B cell (primary cell): ENCODE measurements at regions not wholly inside any gene's neighbourhood (a gene's known extent, or its start where the extent isn't known, plus 50 kb on each side); places are given as distances from the start of the nearest gene placed in this dataset.

Experiments used
- ATAC-seq: fragments of 200-7000 bp; cut with Tn5 transposase; one replicate; pipeline ENCODE4 v1.10.0; 2021; ENCODE audit warnings: low read depth, mild to moderate bottlenecking, moderate number of reproducible peaks, moderate library complexity
- CTCF ChIA-PET: fragments of 350-600 bp; sonication (Branson Sonifier 250); formaldehyde crosslinking; loops from one replicate; lab custom pipeline; 2021; ENCODE audit warnings: antibody characterized with exemption, inconsistent platforms; lab: Charles Lee
- POLR2A ChIA-PET: fragments of 350-600 bp; sonication (Branson Sonifier 250); formaldehyde crosslinking; loops from one replicate; lab custom pipeline; 2021; ENCODE audit warnings: antibody characterized with exemption; lab: Charles Lee
- DNase-seq: peaks from one replicate; pipeline ENCODE4 v3.0.0; 2013
- H2AFZ ChIP-seq: 2 replicates; pipeline ENCODE4 v1.6.1; 2012; ENCODE audit warnings: mild to moderate bottlenecking, low read depth, low read length; ENCODE audit not compliant: insufficient read depth, poor library complexity, severe bottlenecking
- H3K27ac ChIP-seq, 2 donors: 1 replicate in 1 of 2; 2 replicates in 1 of 2; pipeline ENCODE4 v1.5.1; 2012 to 2013; ENCODE audit warnings: low read length in 2 of 2, mild to moderate bottlenecking in 2 of 2, moderate library complexity in 1 of 2
- H3K27me3 ChIP-seq, 4 experiments: fragments of 200-600 bp in 1 of 4; sonication (generic) in 1 of 4; replicated peaks in 1 of 4; 1 replicate in 2 of 4; 2 replicates in 2 of 4; pipeline versions ENCODE4 v1.6.1 to v1.7.0; 2013 to 2016; ENCODE audit warnings: low read length in 3 of 4, mild to moderate bottlenecking in 2 of 4, mixed read lengths in 1 of 4, moderate library complexity in 1 of 4; ENCODE audit not compliant: insufficient read depth in 4 of 4, control insufficient read depth in 3 of 4; ENCODE audit errors: control extremely low read depth in 1 of 4
- H3K36me3 ChIP-seq, 2 experiments: replicated peaks in 1 of 2; 1 replicate in 1 of 2; 2 replicates in 1 of 2; pipeline versions ENCODE4 v1.6.1 to v1.7.1; 2013; ENCODE audit warnings: low read length in 1 of 2; ENCODE audit not compliant: insufficient read depth in 2 of 2, control insufficient read depth in 1 of 2; ENCODE audit errors: control extremely low read depth in 1 of 2, extremely low read depth in 1 of 2
- H3K4me1 ChIP-seq, 2 donors: fragments of 200-600 bp in 1 of 2; sonication (generic) in 1 of 2; 1 replicate in 1 of 2; 2 replicates in 1 of 2; pipeline versions ENCODE4 v1.5.1 to v1.6.1; 2013 to 2017; ENCODE audit warnings: low read length in 2 of 2; ENCODE audit not compliant: control insufficient read depth in 2 of 2, insufficient read depth in 2 of 2
- H3K4me2 ChIP-seq: replicated peaks from 2 replicates; pipeline ENCODE3; 2012; ENCODE audit warnings: mild to moderate bottlenecking, low read depth, low read length; ENCODE audit not compliant: poor library complexity, severe bottlenecking
- H3K4me3 ChIP-seq, 5 experiments: fragments of 200-600 bp in 1 of 5; sonication (generic) in 1 of 5; 1 replicate in 3 of 5; 2 replicates in 2 of 5; pipeline versions ENCODE4 v1.5.1 to v1.7.0; 2011 to 2016; ENCODE audit warnings: low read length in 4 of 5, mild to moderate bottlenecking in 4 of 5, low read depth in 2 of 5, control low read depth in 1 of 5, moderate library complexity in 1 of 5; ENCODE audit not compliant: insufficient read depth in 1 of 5; ENCODE audit errors: control extremely low read depth in 1 of 5, extremely low read depth in 1 of 5
- H3K79me2 ChIP-seq: fragments of 200-600 bp; sonication (generic); one replicate; pipeline ENCODE4 v1.6.0; 2016; ENCODE audit warnings: low read length; ENCODE audit not compliant: control insufficient read depth, insufficient read depth
- H3K9ac ChIP-seq: fragments of 200-600 bp; sonication (generic); 2 replicates; pipeline ENCODE4 v1.6.1; 2017; ENCODE audit warnings: mild to moderate bottlenecking, low read length, moderate library complexity
- H3K9me3 ChIP-seq, 3 donors: one replicate each; pipeline versions ENCODE4 v1.6.1 to v1.7.1; 2013; ENCODE audit warnings: low read length in 2 of 3; ENCODE audit not compliant: control insufficient read depth in 2 of 3, insufficient read depth in 1 of 3; ENCODE audit errors: control extremely low read depth in 1 of 3
- H4K20me1 ChIP-seq: 2 replicates; pipeline ENCODE4 v1.6.0; 2012; ENCODE audit warnings: mild to moderate bottlenecking, low read length; ENCODE audit not compliant: insufficient read depth, control insufficient read depth, poor library complexity, severe bottlenecking
- H3K27ac Mint-ChIP-seq: one replicate; pipeline ENCODE4 v1.8.0; 2021; ENCODE audit warnings: mixed read lengths
- H3K27me3 Mint-ChIP-seq: one replicate; pipeline ENCODE4 v1.8.0; 2021; ENCODE audit warnings: mixed read lengths
- H3K4me1 Mint-ChIP-seq: one replicate; pipeline ENCODE4 v1.8.0; 2021; ENCODE audit warnings: mixed read lengths
- H3K4me3 Mint-ChIP-seq: one replicate; pipeline ENCODE4 v1.8.0; 2021; ENCODE audit warnings: mixed read lengths
- H3K9me3 Mint-ChIP-seq: one replicate; pipeline ENCODE4 v1.8.0; 2022; ENCODE audit warnings: mixed read lengths; ENCODE audit not compliant: insufficient read depth
- EZH2 ChIP-seq: IDR thresholded peaks from 2 replicates; pipeline ENCODE4 v1.6.1; 2012; ENCODE audit warnings: borderline replicate concordance, low read depth, mild to moderate bottlenecking, moderate library complexity, low read length; ENCODE audit not compliant: insufficient read depth, poor library complexity, severe bottlenecking
- WGBS: methylation state at CpG from one replicate; pipeline ENCODE4 v1.1.5; 2013; ENCODE audit warnings: missing lambda C conversion rate; ENCODE audit not compliant: insufficient coverage; 5-methylcytosine and 5-hydroxymethylcytosine counted together
- intact Hi-C: fragments of 100-400 bp; cut with micrococcal nuclease; formaldehyde crosslinking; loops from one replicate; pipeline ENCODE4 v1.10.0; 2022
- TF ChIP-seq, protein P1 (sequence below): fragments of 200-600 bp; IDR thresholded peaks from one replicate; pipeline ENCODE4 v1.8.0; 2022; ENCODE audit warnings: antibody characterized with exemption, mild to moderate bottlenecking

DNA sequence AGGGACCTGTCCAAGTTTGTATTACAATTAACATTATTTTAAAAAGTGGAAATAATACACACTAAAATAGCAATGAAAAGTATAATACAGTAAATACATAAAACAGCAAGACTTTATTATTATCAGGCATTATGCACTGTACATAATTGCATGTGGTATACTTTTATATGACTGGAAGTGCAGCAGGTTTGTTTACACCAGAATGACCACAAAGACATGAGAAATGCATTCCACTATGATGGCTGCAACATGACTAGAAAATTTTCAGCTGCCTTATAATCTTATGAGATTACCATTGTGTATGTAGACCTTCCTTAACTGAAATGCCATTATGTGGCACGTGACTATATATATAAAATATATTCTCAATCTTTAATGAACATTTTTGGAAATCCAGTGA, 1699.6 kb downstream of the KCNT2 start:
- Histone ChIP-seq H3K4me2 (no peak overlapping the region), H4K20me1 (no peaks in the 10 kb centered on the region), H3K27ac (no peak overlapping the region), H3K9ac (no peak overlapping the region), H2AFZ (no peak overlapping the region), H3K9me3 (no peaks in the 10 kb centered on the region), H3K4me3 (no peak overlapping the region), H3K79me2 (no peaks in the 10 kb centered on the region), H3K36me3 (no peaks in the 10 kb centered on the region), H3K27me3 (no peaks in the 10 kb centered on the region), H3K4me1 (no peaks in the 10 kb centered on the region)
- CTCF ChIA-PET, result no interaction called here
- intact Hi-C loops, result no loop called here
- no peaks in the 10 kb centered on the region for H3K9me3 Mint-ChIP-seq
- H3K27ac Mint-ChIP-seq, result no peak overlapping the region
- no peaks in the 10 kb centered on the region for H3K27me3 Mint-ChIP-seq
- ATAC-seq (no peak), DNase-seq (no peak)
- POLR2A ChIA-PET, result no interaction called here
- no peak for TF ChIP-seq EZH2
- TF ChIP-seq, protein P1, sequence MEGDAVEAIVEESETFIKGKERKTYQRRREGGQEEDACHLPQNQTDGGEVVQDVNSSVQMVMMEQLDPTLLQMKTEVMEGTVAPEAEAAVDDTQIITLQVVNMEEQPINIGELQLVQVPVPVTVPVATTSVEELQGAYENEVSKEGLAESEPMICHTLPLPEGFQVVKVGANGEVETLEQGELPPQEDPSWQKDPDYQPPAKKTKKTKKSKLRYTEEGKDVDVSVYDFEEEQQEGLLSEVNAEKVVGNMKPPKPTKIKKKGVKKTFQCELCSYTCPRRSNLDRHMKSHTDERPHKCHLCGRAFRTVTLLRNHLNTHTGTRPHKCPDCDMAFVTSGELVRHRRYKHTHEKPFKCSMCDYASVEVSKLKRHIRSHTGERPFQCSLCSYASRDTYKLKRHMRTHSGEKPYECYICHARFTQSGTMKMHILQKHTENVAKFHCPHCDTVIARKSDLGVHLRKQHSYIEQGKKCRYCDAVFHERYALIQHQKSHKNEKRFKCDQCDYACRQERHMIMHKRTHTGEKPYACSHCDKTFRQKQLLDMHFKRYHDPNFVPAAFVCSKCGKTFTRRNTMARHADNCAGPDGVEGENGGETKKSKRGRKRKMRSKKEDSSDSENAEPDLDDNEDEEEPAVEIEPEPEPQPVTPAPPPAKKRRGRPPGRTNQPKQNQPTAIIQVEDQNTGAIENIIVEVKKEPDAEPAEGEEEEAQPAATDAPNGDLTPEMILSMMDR, result no peak
- whole genome bisulfite sequencing, result no CpG with 5 or more reads among the region's 1 CpG
- H3K4me1 Mint-ChIP-seq, result no peaks in the 10 kb centered on the region
- H3K4me3 Mint-ChIP-seq, result no peak overlapping the region

DNA sequence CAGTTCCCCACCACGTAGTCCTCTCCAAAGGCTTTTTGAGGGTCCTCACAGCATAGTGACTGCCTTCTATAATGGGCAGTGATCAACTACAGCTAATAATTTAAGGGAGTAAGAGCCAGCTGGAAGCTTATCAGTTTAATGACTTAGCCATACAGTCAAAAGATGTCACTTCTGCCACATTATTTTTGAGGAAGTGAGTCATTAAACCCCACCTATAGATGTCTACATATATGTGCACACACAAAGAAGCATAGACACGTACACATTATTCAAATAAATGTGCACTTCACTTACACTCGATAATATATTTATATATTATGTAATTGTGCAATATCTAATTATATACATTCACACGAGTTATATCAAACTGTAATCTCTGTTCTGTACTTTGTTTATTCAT, 1704.7 kb downstream of the KCNT2 start:
- Mint-ChIP-seq H3K27me3 (no peaks in the 10 kb centered on the region), H3K4me3 (no peak overlapping the region), H3K4me1 (no peaks in the 10 kb centered on the region), H3K9me3 (no peaks in the 10 kb centered on the region), H3K27ac (no peak overlapping the region)
- DNase-seq (no peak), ATAC-seq (no peak)
- WGBS, result no CpG with 5 or more reads among the region's 4 CpGs
- no peaks in the 10 kb centered on the region for H3K9me3 ChIP-seq
- no peak overlapping the region for H3K27ac ChIP-seq
- ChIA-PET CTCF (no interaction called here), POLR2A (no interaction called here)
- intact Hi-C loops, result no loop called here
- no peak overlapping the region for H3K9ac ChIP-seq
- H3K4me3 ChIP-seq, result no peak overlapping the region
- H3K79me2 ChIP-seq, result no peaks in the 10 kb centered on the region
- no peak for TF ChIP-seq EZH2
- TF ChIP-seq, protein P1, result no peak
- no peaks in the 10 kb centered on the region for H4K20me1 ChIP-seq
- no peak overlapping the region for H2AFZ ChIP-seq
- H3K4me2 ChIP-seq, result no peak overlapping the region
- H3K36me3 ChIP-seq, result no peaks in the 10 kb centered on the region
- H3K4me1 ChIP-seq, result no peaks in the 10 kb centered on the region
- no peaks in the 10 kb centered on the region for H3K27me3 ChIP-seq
